ENCODE measurements at regions not wholly inside any gene's neighbourhood (a gene's known extent, or its start where the extent isn't known, plus 50 kb on each side); places are given as distances from the start of the nearest gene placed in this dataset.

GRCh38 chr1:185409345-185409744 lies 92.3 kb upstream of the IVNS1ABP start:
- TF ChIP-seq, protein P1, sequence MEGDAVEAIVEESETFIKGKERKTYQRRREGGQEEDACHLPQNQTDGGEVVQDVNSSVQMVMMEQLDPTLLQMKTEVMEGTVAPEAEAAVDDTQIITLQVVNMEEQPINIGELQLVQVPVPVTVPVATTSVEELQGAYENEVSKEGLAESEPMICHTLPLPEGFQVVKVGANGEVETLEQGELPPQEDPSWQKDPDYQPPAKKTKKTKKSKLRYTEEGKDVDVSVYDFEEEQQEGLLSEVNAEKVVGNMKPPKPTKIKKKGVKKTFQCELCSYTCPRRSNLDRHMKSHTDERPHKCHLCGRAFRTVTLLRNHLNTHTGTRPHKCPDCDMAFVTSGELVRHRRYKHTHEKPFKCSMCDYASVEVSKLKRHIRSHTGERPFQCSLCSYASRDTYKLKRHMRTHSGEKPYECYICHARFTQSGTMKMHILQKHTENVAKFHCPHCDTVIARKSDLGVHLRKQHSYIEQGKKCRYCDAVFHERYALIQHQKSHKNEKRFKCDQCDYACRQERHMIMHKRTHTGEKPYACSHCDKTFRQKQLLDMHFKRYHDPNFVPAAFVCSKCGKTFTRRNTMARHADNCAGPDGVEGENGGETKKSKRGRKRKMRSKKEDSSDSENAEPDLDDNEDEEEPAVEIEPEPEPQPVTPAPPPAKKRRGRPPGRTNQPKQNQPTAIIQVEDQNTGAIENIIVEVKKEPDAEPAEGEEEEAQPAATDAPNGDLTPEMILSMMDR (IDR thresholded peaks at IDR 0.05) = no peak
- TF ChIP-seq POLR2A (IDR thresholded peaks at IDR 0.05) = no peak

Measured in sigmoid colon (tissue), 3 donors.